Liver (tissue), 3 donors: ENCODE measurements at regions not wholly inside any gene's neighbourhood (a gene's known extent, or its start where the extent isn't known, plus 50 kb on each side); places are given as distances from the start of the nearest gene placed in this dataset.

Source experiments
- EGR1 ChIP-seq, 2 donors: IDR thresholded peaks; 2 replicates each; pipeline ENCODE4 v1.6.1; 2016 to 2018; ENCODE audit warnings: antibody characterized with exemption in 2 of 2, low read depth in 2 of 2
- FOXA1 ChIP-seq: IDR thresholded peaks from 2 replicates; pipeline ENCODE4 v1.6.1; 2016; ENCODE audit warnings: antibody characterized with exemption
- GABPA ChIP-seq, 2 donors: IDR thresholded peaks in 1 of 2; conservative IDR thresholded peaks in 1 of 2; 2 replicates each; pipeline ENCODE4 v1.6.1; 2016; ENCODE audit warnings: antibody characterized with exemption in 2 of 2, mild to moderate bottlenecking in 1 of 2, moderate library complexity in 1 of 2
- JUND ChIP-seq, 2 donors: IDR thresholded peaks; 2 replicates each; pipeline ENCODE4 v1.6.1; 2016; ENCODE audit warnings: antibody characterized with exemption in 2 of 2
- MAX ChIP-seq: IDR thresholded peaks from 2 replicates; pipeline ENCODE4 v1.6.1; 2016; ENCODE audit warnings: antibody characterized with exemption
- RAD21 ChIP-seq, 2 donors: IDR thresholded peaks; 2 replicates each; pipeline ENCODE4 v1.6.1; 2016; ENCODE audit warnings: antibody characterized with exemption in 2 of 2, mild to moderate bottlenecking in 2 of 2
- SP1 ChIP-seq: IDR thresholded peaks from 2 replicates; pipeline ENCODE4 v1.6.1; 2018; ENCODE audit warnings: antibody characterized with exemption, mild to moderate bottlenecking
- TAF1 ChIP-seq: conservative IDR thresholded peaks from 2 replicates; pipeline ENCODE4 v1.6.1; 2016; ENCODE audit warnings: antibody characterized with exemption, mild to moderate bottlenecking
- YY1 ChIP-seq: IDR thresholded peaks from 2 replicates; pipeline ENCODE4 v1.6.1; 2016; ENCODE audit warnings: antibody characterized with exemption, mild to moderate bottlenecking
- TF ChIP-seq, protein P1 (sequence below): fragments of 150-350 bp; IDR thresholded peaks from 2 replicates; pipeline ENCODE4 v1.5.1; 2017; ENCODE audit warnings: improper control_type of control experiment, low read depth, low read length; ENCODE audit not compliant: missing input control
- TF ChIP-seq, protein P2 (sequence below): IDR thresholded peaks from 2 replicates; pipeline ENCODE4 v1.6.1; 2016; ENCODE audit warnings: antibody characterized with exemption
- donor health status: healthy.
- donor health status: healthy.

GRCh38 chr14:30069536-30069935 lies 141.9 kb upstream of the PRKD1 start:
- TF ChIP-seq, protein P1, sequence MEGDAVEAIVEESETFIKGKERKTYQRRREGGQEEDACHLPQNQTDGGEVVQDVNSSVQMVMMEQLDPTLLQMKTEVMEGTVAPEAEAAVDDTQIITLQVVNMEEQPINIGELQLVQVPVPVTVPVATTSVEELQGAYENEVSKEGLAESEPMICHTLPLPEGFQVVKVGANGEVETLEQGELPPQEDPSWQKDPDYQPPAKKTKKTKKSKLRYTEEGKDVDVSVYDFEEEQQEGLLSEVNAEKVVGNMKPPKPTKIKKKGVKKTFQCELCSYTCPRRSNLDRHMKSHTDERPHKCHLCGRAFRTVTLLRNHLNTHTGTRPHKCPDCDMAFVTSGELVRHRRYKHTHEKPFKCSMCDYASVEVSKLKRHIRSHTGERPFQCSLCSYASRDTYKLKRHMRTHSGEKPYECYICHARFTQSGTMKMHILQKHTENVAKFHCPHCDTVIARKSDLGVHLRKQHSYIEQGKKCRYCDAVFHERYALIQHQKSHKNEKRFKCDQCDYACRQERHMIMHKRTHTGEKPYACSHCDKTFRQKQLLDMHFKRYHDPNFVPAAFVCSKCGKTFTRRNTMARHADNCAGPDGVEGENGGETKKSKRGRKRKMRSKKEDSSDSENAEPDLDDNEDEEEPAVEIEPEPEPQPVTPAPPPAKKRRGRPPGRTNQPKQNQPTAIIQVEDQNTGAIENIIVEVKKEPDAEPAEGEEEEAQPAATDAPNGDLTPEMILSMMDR: no peak
- TF ChIP-seq TAF1 (no peak), MAX (no peak), JUND (IDR thresholded peaks at IDR 0.05) (no peak), RAD21 (IDR thresholded peaks at IDR 0.05) (no peak), EGR1 (IDR thresholded peaks at IDR 0.05; ENCODE audit: low read depth in 2 of 2) (no peak), YY1 (no peak), SP1 (no peak), GABPA (IDR thresholded peaks at IDR 0.05 in 1 of 2, conservative IDR thresholded peaks at IDR 0.05 in 1 of 2) (no peak), FOXA1 (no peak)
- TF ChIP-seq, protein P2, sequence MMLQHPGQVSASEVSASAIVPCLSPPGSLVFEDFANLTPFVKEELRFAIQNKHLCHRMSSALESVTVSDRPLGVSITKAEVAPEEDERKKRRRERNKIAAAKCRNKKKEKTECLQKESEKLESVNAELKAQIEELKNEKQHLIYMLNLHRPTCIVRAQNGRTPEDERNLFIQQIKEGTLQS: no peak
